Natural killer cell (primary cell): ENCODE measurements at regions not wholly inside any gene's neighbourhood (a gene's known extent, or its start where the extent isn't known, plus 50 kb on each side); places are given as distances from the start of the nearest gene placed in this dataset.

ENCODE experiments used
- ATAC-seq, 3 donors: fragments of 150-1000 bp in 2 of 3; fragments of 200-7000 bp in 1 of 3; cut with Tn5 transposase; 1 replicate in 1 of 3; 2 replicates in 2 of 3; pipeline ENCODE4 v1.10.0; 2021; ENCODE audit warnings: mild to moderate bottlenecking in 2 of 3, moderate library complexity in 2 of 3
- DNase-seq, 2 donors: peaks; one replicate each; pipeline versions ENCODE4 v3.0.0 to v3.0.0-alpha.2; 2013 to 2021; ENCODE audit warnings: mixed read lengths in 1 of 2
- H3K27ac ChIP-seq: one replicate; pipeline ENCODE4 v1.5.1; 2013; ENCODE audit warnings: mild to moderate bottlenecking, low read length
- H3K27me3 ChIP-seq: one replicate; pipeline ENCODE4 v1.6.1; 2013; ENCODE audit warnings: low read length; ENCODE audit not compliant: control insufficient read depth, insufficient read depth
- H3K36me3 ChIP-seq: one replicate; pipeline ENCODE4 v1.6.1; 2013; ENCODE audit warnings: low read length; ENCODE audit not compliant: control insufficient read depth, insufficient read depth
- H3K4me1 ChIP-seq: one replicate; pipeline ENCODE4 v1.6.1; 2013; ENCODE audit warnings: low read length; ENCODE audit not compliant: control insufficient read depth, insufficient read depth
- H3K4me3 ChIP-seq: one replicate; pipeline ENCODE4 v1.5.1; 2013; ENCODE audit warnings: low read length
- H3K9me3 ChIP-seq: one replicate; pipeline ENCODE4 v1.6.1; 2013; ENCODE audit warnings: low read length; ENCODE audit not compliant: control insufficient read depth, insufficient read depth
- H3K27ac Mint-ChIP-seq, 2 donors: one replicate each; pipeline ENCODE4 v1.8.0; 2022; ENCODE audit warnings: mild to moderate bottlenecking in 2 of 2, mixed read lengths in 2 of 2, moderate library complexity in 1 of 2
- H3K27me3 Mint-ChIP-seq, 2 donors: one replicate each; pipeline ENCODE4 v1.8.0; 2022; ENCODE audit warnings: low read depth in 2 of 2, mixed read lengths in 2 of 2
- H3K36me3 Mint-ChIP-seq: one replicate; pipeline ENCODE4 v1.8.0; 2022; ENCODE audit warnings: mixed read lengths
- H3K4me1 Mint-ChIP-seq, 2 donors: one replicate each; pipeline ENCODE4 v1.8.0; 2022; ENCODE audit warnings: mixed read lengths in 2 of 2
- H3K4me3 Mint-ChIP-seq: one replicate; pipeline ENCODE4 v1.8.0; 2022; ENCODE audit warnings: mild to moderate bottlenecking, moderate library complexity, mixed read lengths
- H3K9me3 Mint-ChIP-seq, 2 donors: one replicate each; pipeline ENCODE4 v1.8.0; 2022; ENCODE audit warnings: mixed read lengths in 2 of 2
- CTCF ChIP-seq: fragments of 200-600 bp; IDR thresholded peaks from one replicate; pipeline ENCODE4 v1.8.0; 2022; ENCODE audit warnings: antibody characterized with exemption
- WGBS: methylation state at CpG from one replicate; pipeline ENCODE4 v1.1.7; 2013; ENCODE audit warnings: missing lambda C conversion rate; ENCODE audit not compliant: insufficient coverage; 5-methylcytosine and 5-hydroxymethylcytosine counted together
- intact Hi-C: fragments of 100-400 bp; cut with micrococcal nuclease; formaldehyde crosslinking; loops from one replicate; pipeline ENCODE4 v1.14.2; 2022

- no peak overlapping the region for H3K4me3 Mint-ChIP-seq
- intact Hi-C loops = no loop called here
- H3K36me3 Mint-ChIP-seq = no peaks in the 10 kb centered on the region
- H3K9me3 Mint-ChIP-seq = no peaks in the 10 kb centered on the region
- DNase-seq = peak in 1 of 2 donors; percentile 3
- Histone ChIP-seq H3K27me3 (no peaks in the 10 kb centered on the region), H3K36me3 (no peaks in the 10 kb centered on the region), H3K27ac (no peak overlapping the region), H3K9me3 (no peaks in the 10 kb centered on the region), H3K4me3 (no peak overlapping the region), H3K4me1 (no peaks in the 10 kb centered on the region)
- no peak overlapping the region for H3K27ac Mint-ChIP-seq
- ATAC-seq = no peak
- 70% methylated on average over 2 of the region's 2 CpGs for WGBS
- H3K4me1 Mint-ChIP-seq = peaks cover 0 to 6% of the 10 kb centered on the region in 2 donors
- no peaks in the 10 kb centered on the region for H3K27me3 Mint-ChIP-seq
- TF ChIP-seq CTCF = no peak
Observed at GRCh38 chr4:100569196-100569595, 51.4 kb upstream of the EMCN start.
